Right lobe of liver (tissue), 4 donors: ENCODE measurements at regions not wholly inside any gene's neighbourhood (a gene's known extent, or its start where the extent isn't known, plus 50 kb on each side); places are given as distances from the start of the nearest gene placed in this dataset.

Experiments
- CTCF ChIP-seq, 4 donors: fragments of 200-600 bp in 3 of 4; fragments of 450-650 bp in 1 of 4; IDR thresholded peaks; one replicate each; pipeline versions ENCODE4 v1.5.1 to v1.8.0; 2016 to 2022; ENCODE audit warnings: antibody characterized with exemption in 4 of 4, mild to moderate bottlenecking in 2 of 4
- POLR2A ChIP-seq: fragments of 450-650 bp; IDR thresholded peaks from one replicate; pipeline ENCODE4 v1.6.1; 2017; ENCODE audit warnings: antibody characterized with exemption, mild to moderate bottlenecking
- donor health status: DM: no; HTN: no; CAD: no.
- donor health status: DM: no; HTN: no; CAD: no.
- donor health status: DM: no; HTN: yes; CAD: no.

DNA sequence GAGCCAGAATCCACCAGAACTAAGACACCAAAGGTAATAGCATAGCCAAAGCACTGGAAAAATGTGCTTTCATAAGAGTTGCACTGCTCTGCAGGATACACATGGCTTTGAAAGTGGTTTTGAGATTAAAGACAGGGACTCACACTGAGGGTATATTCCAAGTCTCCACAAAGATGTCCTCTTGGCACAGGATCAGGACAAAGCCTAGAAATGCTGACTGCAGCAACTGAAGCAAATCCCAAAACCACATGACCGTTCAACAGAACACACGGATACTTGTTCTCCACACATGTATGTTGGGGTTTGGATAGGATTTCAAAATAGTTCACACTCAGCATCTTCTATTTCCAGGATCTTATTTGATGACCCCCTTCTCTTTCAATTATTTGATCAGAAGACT, 364.3 kb upstream of the HSF2 start:
- TF ChIP-seq CTCF (IDR thresholded peaks at IDR 0.05): no peak
- no peak for TF ChIP-seq POLR2A
